ENCODE measurements at regions not wholly inside any gene's neighbourhood (a gene's known extent, or its start where the extent isn't known, plus 50 kb on each side); places are given as distances from the start of the nearest gene placed in this dataset.

- DNase-seq (ENCODE audit: low read depth), result no peak
- H3K4me3 ChIP-seq (ENCODE audit: low read length), result no peak overlapping the region
- TF ChIP-seq, protein P1, sequence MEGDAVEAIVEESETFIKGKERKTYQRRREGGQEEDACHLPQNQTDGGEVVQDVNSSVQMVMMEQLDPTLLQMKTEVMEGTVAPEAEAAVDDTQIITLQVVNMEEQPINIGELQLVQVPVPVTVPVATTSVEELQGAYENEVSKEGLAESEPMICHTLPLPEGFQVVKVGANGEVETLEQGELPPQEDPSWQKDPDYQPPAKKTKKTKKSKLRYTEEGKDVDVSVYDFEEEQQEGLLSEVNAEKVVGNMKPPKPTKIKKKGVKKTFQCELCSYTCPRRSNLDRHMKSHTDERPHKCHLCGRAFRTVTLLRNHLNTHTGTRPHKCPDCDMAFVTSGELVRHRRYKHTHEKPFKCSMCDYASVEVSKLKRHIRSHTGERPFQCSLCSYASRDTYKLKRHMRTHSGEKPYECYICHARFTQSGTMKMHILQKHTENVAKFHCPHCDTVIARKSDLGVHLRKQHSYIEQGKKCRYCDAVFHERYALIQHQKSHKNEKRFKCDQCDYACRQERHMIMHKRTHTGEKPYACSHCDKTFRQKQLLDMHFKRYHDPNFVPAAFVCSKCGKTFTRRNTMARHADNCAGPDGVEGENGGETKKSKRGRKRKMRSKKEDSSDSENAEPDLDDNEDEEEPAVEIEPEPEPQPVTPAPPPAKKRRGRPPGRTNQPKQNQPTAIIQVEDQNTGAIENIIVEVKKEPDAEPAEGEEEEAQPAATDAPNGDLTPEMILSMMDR (conservative IDR thresholded peaks at IDR 0.05; ENCODE audit: low read length), result peak; percentile 25; the same call in 1 of the 2 replicates
These were observed 608.4 kb downstream of the EPHA7 start for GRCh38 chr6:92810913-92811312.

GRCh38 chr6:92806254-92806653 lies 613.1 kb downstream of the EPHA7 start:
- H3K4me3 ChIP-seq (ENCODE audit: low read length), result no peak overlapping the region
- DNase-seq (ENCODE audit: low read depth), result no peak
- TF ChIP-seq, protein P1 (conservative IDR thresholded peaks at IDR 0.05; ENCODE audit: low read length), result no peak

GRCh38 chr6:92791403-92791802 lies 628.0 kb downstream of the EPHA7 start:
- H3K4me3 ChIP-seq (ENCODE audit: low read length), result no peak overlapping the region
- DNase-seq (ENCODE audit: low read depth), result no peak
- TF ChIP-seq, protein P1 (conservative IDR thresholded peaks at IDR 0.05; ENCODE audit: low read length), result no peak

- no peak overlapping the region for H3K4me3 ChIP-seq (ENCODE audit: low read length)
- TF ChIP-seq, protein P1 (conservative IDR thresholded peaks at IDR 0.05; ENCODE audit: low read length), result no peak
- DNase-seq (ENCODE audit: low read depth), result no peak
These were observed 629.0 kb downstream of the EPHA7 start for GRCh38 chr6:92790381-92790780.

- DNase-seq (ENCODE audit: low read depth), result no peak
- TF ChIP-seq, protein P1 (conservative IDR thresholded peaks at IDR 0.05; ENCODE audit: low read length), result no peak
- no peak overlapping the region for H3K4me3 ChIP-seq (ENCODE audit: low read length)
These were observed 635.1 kb downstream of the EPHA7 start for GRCh38 chr6:92784235-92784634.

- DNase-seq (ENCODE audit: low read depth), result peak; percentile 13
- no peak overlapping the region for H3K4me3 ChIP-seq (ENCODE audit: low read length)
- TF ChIP-seq, protein P1 (conservative IDR thresholded peaks at IDR 0.05; ENCODE audit: low read length), result no peak
These were observed 639.6 kb downstream of the EPHA7 start for GRCh38 chr6:92779746-92780145.

DNA sequence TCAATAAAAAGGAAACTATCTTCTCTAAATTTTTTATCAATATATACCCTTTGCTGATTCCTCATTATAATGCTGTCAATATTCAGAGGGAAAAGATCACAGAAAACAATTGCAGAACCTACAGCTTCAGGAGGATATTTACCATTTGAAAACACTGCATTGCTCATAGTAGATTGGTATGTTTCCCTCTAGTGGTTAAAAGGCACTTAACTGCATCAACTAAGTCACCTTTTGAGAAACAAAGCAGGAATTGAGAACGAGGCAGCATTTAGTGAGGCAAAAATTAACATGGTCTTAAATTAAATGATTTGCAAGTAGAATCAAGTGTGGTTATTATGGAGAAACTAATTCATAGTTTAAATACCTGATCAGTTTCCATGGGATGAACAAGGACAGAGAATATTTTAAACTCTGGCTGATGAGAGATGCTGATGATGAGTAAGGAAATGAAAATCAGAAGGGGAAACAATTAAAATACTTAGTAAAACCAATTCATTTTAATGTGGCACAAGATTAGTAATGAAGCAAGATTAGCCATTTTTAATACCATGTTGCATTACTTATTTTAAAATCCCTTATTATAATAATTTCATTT lies 642.1 kb downstream of the EPHA7 start:
- H3K4me3 ChIP-seq (ENCODE audit: low read length), result no peak overlapping the region
- TF ChIP-seq, protein P1 (conservative IDR thresholded peaks at IDR 0.05; ENCODE audit: low read length), result peak; percentile 42
- peak; percentile 15 for DNase-seq (ENCODE audit: low read depth)
